ENCODE measurements at regions not wholly inside any gene's neighbourhood (a gene's known extent, or its start where the extent isn't known, plus 50 kb on each side); places are given as distances from the start of the nearest gene placed in this dataset.
"Not testable (repeated sequence)": the region's sequence is repeated elsewhere in the genome, so short reads cannot be mapped to it uniquely, and the experiment has no call there.

GRCh38 chr3:15934389-15935195 lies 136.8 kb upstream of the ANKRD28 start:
- no peak overlapping the region for H3K4me3 ChIP-seq (ENCODE audit: low read depth, poor library complexity, severe bottlenecking)
- intact Hi-C loops (cut with DNase I; ENCODE audit: low total_unique reads): no loop called here
- WGBS, 2 donors: 63 to 82% methylated on average over 6 of the region's 6 CpGs
- DNase-seq (ENCODE audit: low spot score in 2 of 2): no peak
- TF ChIP-seq POLR2A (IDR thresholded peaks at IDR 0.05): no peak
- no peak for TF ChIP-seq CTCF (IDR thresholded peaks at IDR 0.05)

- no peak for DNase-seq (ENCODE audit: low spot score in 2 of 2)
- 44 to 47% methylated on average over 5 of the region's 5 CpGs for WGBS, 2 donors
- no peak for TF ChIP-seq POLR2A (IDR thresholded peaks at IDR 0.05)
- intact Hi-C loops (cut with DNase I; ENCODE audit: low total_unique reads): no loop called here
- H3K4me3 ChIP-seq (ENCODE audit: low read depth, poor library complexity, severe bottlenecking): no peak overlapping the region
Observed at GRCh38 chr3:15936312-15936711, 138.5 kb upstream of the ANKRD28 start.

- WGBS, 2 donors: 97 to 100% methylated on average over 1 of the region's 1 CpG
- TF ChIP-seq CTCF (IDR thresholded peaks at IDR 0.05) (no peak), POLR2A (IDR thresholded peaks at IDR 0.05) (no peak)
- DNase-seq (ENCODE audit: low spot score in 2 of 2): no peak
- H3K4me3 ChIP-seq (ENCODE audit: low read depth, poor library complexity, severe bottlenecking): no peak overlapping the region
- intact Hi-C loops (cut with DNase I; ENCODE audit: low total_unique reads): no loop called here
Observed at GRCh38 chr3:15940641-15941040, 142.9 kb upstream of the ANKRD28 start.

- intact Hi-C loops (cut with DNase I; ENCODE audit: low total_unique reads); DNase-seq (ENCODE audit: low spot score in 2 of 2); H3K4me3 ChIP-seq (ENCODE audit: low read depth, poor library complexity, severe bottlenecking): not testable (repeated sequence)
- whole genome bisulfite sequencing, 2 donors: 63 to 83% methylated on average over 2 of the region's 2 CpGs
Observed at GRCh38 chr3:15941457-15941856, 143.7 kb upstream of the ANKRD28 start.

- WGBS, 2 donors: 93 to 96% methylated on average over 1 of the region's 1 CpG
- H3K4me3 ChIP-seq (ENCODE audit: low read depth, poor library complexity, severe bottlenecking): no peak overlapping the region
- TF ChIP-seq CTCF (IDR thresholded peaks at IDR 0.05): no peak
- TF ChIP-seq POLR2A (IDR thresholded peaks at IDR 0.05): no peak
- no peak for DNase-seq (ENCODE audit: low spot score in 2 of 2)
- intact Hi-C loops (cut with DNase I; ENCODE audit: low total_unique reads): no loop called here
Observed at GRCh38 chr3:15941958-15942357, 144.2 kb upstream of the ANKRD28 start.

- no peak for DNase-seq (ENCODE audit: low spot score in 2 of 2)
- no peak overlapping the region for H3K4me3 ChIP-seq (ENCODE audit: low read depth, poor library complexity, severe bottlenecking)
- intact Hi-C loops (cut with DNase I; ENCODE audit: low total_unique reads): no loop called here
- TF ChIP-seq POLR2A (IDR thresholded peaks at IDR 0.05) (no peak), CTCF (IDR thresholded peaks at IDR 0.05) (no peak)
Observed at GRCh38 chr3:15942462-15942861, 144.7 kb upstream of the ANKRD28 start.

- intact Hi-C loops (cut with DNase I; ENCODE audit: low total_unique reads): no loop called here
- no peak for TF ChIP-seq CTCF (IDR thresholded peaks at IDR 0.05)
- no peak for TF ChIP-seq POLR2A (IDR thresholded peaks at IDR 0.05)
- WGBS, 2 donors: 98 to 100% methylated on average over 2 of the region's 2 CpGs
- DNase-seq (ENCODE audit: low spot score in 2 of 2): no peak
- H3K4me3 ChIP-seq (ENCODE audit: low read depth, poor library complexity, severe bottlenecking): no peak overlapping the region
Observed at GRCh38 chr3:15942936-15943335, 145.2 kb upstream of the ANKRD28 start.

Data from lower leg skin (tissue), 4 donors.